WTC11 (cell line): ENCODE measurements at regions not wholly inside any gene's neighbourhood (a gene's known extent, or its start where the extent isn't known, plus 50 kb on each side); places are given as distances from the start of the nearest gene placed in this dataset.

Experiments used
- ATAC-seq: fragments of 200-7000 bp; cut with Tn5 transposase; 2 replicates; pipeline ENCODE4 v1.10.0; 2021; ENCODE audit warnings: mild to moderate bottlenecking, moderate library complexity
- CTCF ChIA-PET: fragments of 300-600 bp; sonication (Branson Sonifier 250); formaldehyde crosslinking; loops from one replicate; lab custom pipeline; 2021; ENCODE audit warnings: antibody characterized with exemption; lab: Charles Lee
- POLR2A ChIA-PET: fragments of 350-600 bp; sonication (Branson Sonifier 250); formaldehyde crosslinking; loops from one replicate; lab custom pipeline; 2021; ENCODE audit warnings: antibody characterized with exemption; lab: Charles Lee
- DNase-seq: peaks from one replicate; pipeline ENCODE4 v3.0.0; 2021; ENCODE audit warnings: low spot score
- H3K27ac Mint-ChIP-seq: 2 replicates; pipeline ENCODE4 v1.8.0; 2021; ENCODE audit warnings: mixed read lengths
- H3K27me3 Mint-ChIP-seq: 2 replicates; pipeline ENCODE4 v1.8.0; 2021; ENCODE audit warnings: low read depth, mild to moderate bottlenecking, moderate library complexity, mixed read lengths
- H3K36me3 Mint-ChIP-seq: 2 replicates; pipeline ENCODE4 v1.8.0; 2021; ENCODE audit warnings: mixed read lengths
- H3K4me1 Mint-ChIP-seq: 2 replicates; pipeline ENCODE4 v1.8.0; 2022; ENCODE audit warnings: mixed read lengths
- H3K4me3 Mint-ChIP-seq: 2 replicates; pipeline ENCODE4 v1.8.0; 2021; ENCODE audit warnings: mild to moderate bottlenecking, moderate library complexity, mixed read lengths
- H3K9me3 Mint-ChIP-seq: 2 replicates; pipeline ENCODE4 v1.8.0; 2021; ENCODE audit warnings: mixed read lengths
- AR ChIP-seq: fragments of 250-450 bp; sonication (Bioruptor Pico); IDR thresholded peaks from 2 replicates; pipeline ENCODE4 v1.9.0; 2021; ENCODE audit warnings: mild to moderate bottlenecking
- ATF2 ChIP-seq: sonication (generic); formaldehyde crosslinking; IDR thresholded peaks from 2 replicates; pipeline ENCODE4 v1.8.1; 2022; ENCODE audit warnings: low read depth, missing genetic modification reagents, borderline replicate concordance
- ATF6 ChIP-seq: sonication (generic); formaldehyde crosslinking; IDR thresholded peaks from 2 replicates; pipeline ENCODE4 v1.8.1; 2023; ENCODE audit warnings: mild to moderate bottlenecking, missing genetic modification reagents
- ETV6 ChIP-seq: sonication (generic); formaldehyde crosslinking; IDR thresholded peaks from 2 replicates; pipeline ENCODE4 v1.8.1; 2022; ENCODE audit warnings: mild to moderate bottlenecking, missing genetic modification reagents
- JUN ChIP-seq: sonication (generic); formaldehyde crosslinking; IDR thresholded peaks from 2 replicates; pipeline ENCODE4 v1.8.0; 2023; ENCODE audit warnings: mild to moderate bottlenecking, missing genetic modification reagents
- NR1H2 ChIP-seq: sonication (generic); formaldehyde crosslinking; IDR thresholded peaks from 2 replicates; pipeline ENCODE4 v1.9.0; 2021; ENCODE audit warnings: mild to moderate bottlenecking, moderate library complexity, missing genetic modification reagents
- NR2C2 ChIP-seq: sonication (generic); formaldehyde crosslinking; IDR thresholded peaks from 2 replicates; pipeline ENCODE4 v1.8.0; 2022; ENCODE audit warnings: mild to moderate bottlenecking, missing genetic modification reagents
- PREB ChIP-seq: sonication (generic); formaldehyde crosslinking; IDR thresholded peaks from 2 replicates; pipeline ENCODE4 v1.8.1; 2022; ENCODE audit warnings: mild to moderate bottlenecking, missing genetic modification reagents, moderate library complexity, borderline replicate concordance
- TCF7 ChIP-seq: sonication (generic); formaldehyde crosslinking; IDR thresholded peaks from 2 replicates; pipeline ENCODE4 v1.8.0; 2022; ENCODE audit warnings: mild to moderate bottlenecking, low read depth, missing genetic modification reagents, moderate library complexity
- TEAD1 ChIP-seq: sonication (generic); formaldehyde crosslinking; IDR thresholded peaks from 2 replicates; pipeline ENCODE4 v1.8.0; 2022; ENCODE audit warnings: mild to moderate bottlenecking, missing genetic modification reagents
- ZBTB43 ChIP-seq: sonication (generic); formaldehyde crosslinking; IDR thresholded peaks from 2 replicates; pipeline ENCODE4 v1.8.1; 2023; ENCODE audit warnings: mild to moderate bottlenecking, missing genetic modification reagents
- ZNF138 ChIP-seq: sonication (generic); formaldehyde crosslinking; conservative IDR thresholded peaks from 2 replicates; pipeline ENCODE4 v1.8.1; 2022; ENCODE audit warnings: mild to moderate bottlenecking, moderate library complexity, missing genetic modification reagents
- ZNF219 ChIP-seq: sonication (generic); formaldehyde crosslinking; IDR thresholded peaks from 2 replicates; pipeline ENCODE4 v1.8.0; 2023; ENCODE audit warnings: missing genetic modification reagents, mild to moderate bottlenecking, borderline replicate concordance
- ZNF281 ChIP-seq: sonication (generic); formaldehyde crosslinking; IDR thresholded peaks from 2 replicates; pipeline ENCODE4 v1.8.0; 2023; ENCODE audit warnings: mild to moderate bottlenecking, missing genetic modification reagents

- TF ChIP-seq AR (CRISPR knock-in tag) (no peak), ZNF138 (CRISPR knock-in tag) (no peak), ZNF281 (CRISPR knock-in tag) (no peak), ATF6 (CRISPR knock-in tag) (no peak), PREB (no peak), ZBTB43 (no peak), TEAD1 (CRISPR knock-in tag) (no peak)
- TF ChIP-seq, all 79 proteins: peak for 0
These were observed 249.9 kb downstream of the COL4A1 start (continued) for GRCh38 chr13:110057052-110057451.

- no peak for TF ChIP-seq NR1H2 (CRISPR knock-in tag)
- H3K36me3 Mint-ChIP-seq: no peaks in the 10 kb centered on the region
- ATAC-seq (no peak), DNase-seq (no peak)
- ChIA-PET CTCF (no interaction called here), POLR2A (no interaction called here)
- no peak overlapping the region for H3K27ac Mint-ChIP-seq
- peaks cover 2% of the 10 kb centered on the region; the same call in 1 of the 2 replicates for H3K27me3 Mint-ChIP-seq
- peaks cover 8% of the 10 kb centered on the region for H3K4me1 Mint-ChIP-seq
- 0 out of 2 replicates have a peak, but pooled peaks cover 4% of the 10 kb centered on the region for H3K9me3 Mint-ChIP-seq
- H3K4me3 Mint-ChIP-seq: no peak overlapping the region
These were observed 250.3 kb downstream of the COL4A1 start for GRCh38 chr13:110056640-110057039.

- ChIA-PET POLR2A (no interaction called here), CTCF (interaction anchor here (0.6 kb wide), 1 partner anchor 53 kb away, joined by 3 read pairs; no protein-coding TSS in a partner anchor)
- Mint-ChIP-seq H3K9me3 (0 out of 2 replicates have a peak, but pooled peaks cover 4% of the 10 kb centered on the region), H3K27me3 (peaks cover 2% of the 10 kb centered on the region; the same call in 1 of the 2 replicates), H3K36me3 (no peaks in the 10 kb centered on the region), H3K4me1 (peaks cover 8% of the 10 kb centered on the region), H3K27ac (no peak overlapping the region), H3K4me3 (no peak overlapping the region)
- DNase-seq (no peak), ATAC-seq (no peak)
- no peak for TF ChIP-seq NR2C2 (CRISPR knock-in tag)
- no peak for TF ChIP-seq JUN (CRISPR knock-in tag)
- no peak for TF ChIP-seq ATF2 (CRISPR knock-in tag)
- TF ChIP-seq ETV6 (CRISPR knock-in tag): no peak
- TF ChIP-seq ZNF219: no peak
- TF ChIP-seq ZNF281 (CRISPR knock-in tag): no peak
- no peak for TF ChIP-seq TCF7 (CRISPR knock-in tag)
These were observed 251.9 kb downstream of the COL4A1 start for GRCh38 chr13:110055089-110055488.
